ENCODE measurements at regions not wholly inside any gene's neighbourhood (a gene's known extent, or its start where the extent isn't known, plus 50 kb on each side); places are given as distances from the start of the nearest gene placed in this dataset.

GRCh38 chr15:53260647-53261046 is 470.5 kb upstream of the ONECUT1 start:
- Histone ChIP-seq H3K9me1 (ENCODE audit: control insufficient read depth, insufficient read depth, low read length) (no peaks in the 10 kb centered on the region), H3K4me1 (replicated peaks in 1 of 2; ENCODE audit: control insufficient read depth in 2 of 2, insufficient read depth in 2 of 2, low read length in 2 of 2) (no peaks in the 10 kb centered on the region), H3K9me3 (replicated peaks; ENCODE audit: control insufficient read depth, insufficient read depth, low read depth, low read length) (no peaks in the 10 kb centered on the region), H3K9ac (ENCODE audit: insufficient read depth in 1 of 2, low read depth in 2 of 2, low read length in 2 of 2) (no peak overlapping the region), H3K79me2 (ENCODE audit: control insufficient read depth, insufficient read depth, low read length) (no peaks in the 10 kb centered on the region), H3K4me3 (no peak overlapping the region), H3K27me3 (ENCODE audit: control insufficient read depth in 2 of 2, insufficient read depth in 2 of 2, low read length in 2 of 2) (no peaks in the 10 kb centered on the region), H3K27ac (ENCODE audit: extremely low read depth, low read depth, low read length) (no peak overlapping the region), H2AFZ (ENCODE audit: low read depth, low read length) (no peak overlapping the region), H3K36me3 (ENCODE audit: control insufficient read depth, insufficient read depth, low read length) (no peaks in the 10 kb centered on the region), H3K4me2 (ENCODE audit: insufficient read depth, low read length) (no peak overlapping the region), H4K20me1 (replicated peaks; ENCODE audit: control insufficient read depth, insufficient read depth, low read length) (no peaks in the 10 kb centered on the region)
- in situ Hi-C loops (cut with MboI) (no loop called here), intact Hi-C loops (cut with micrococcal nuclease) (no loop called here)
- POLR2A ChIA-PET: no interaction called here
- ATAC-seq (no peak), DNase-seq (ENCODE audit: extremely low read depth in 1 of 4, low spot score in 3 of 4) (no peak), FAIRE-seq (no peak)
- CTCF ChIA-PET (ENCODE audit: low intra/inter-chr PET ratio): no interaction called here
- no TSS peak for BruUV-seq (replicated peaks)
- 0% methylated on average over 1 of the region's 1 CpG for WGBS (ENCODE audit: insufficient coverage, low coverage, missing lambda C conversion rate)
- TF ChIP-seq GTF2B (IDR thresholded peaks at IDR 0.05; ENCODE audit: extremely low read depth, insufficient read length) (no peak), JUNB (CRISPR knock-in tag; conservative IDR thresholded peaks at IDR 0.05) (no peak), BACH1 (tag; IDR thresholded peaks at IDR 0.05) (no peak), ZNF274 (IDR thresholded peaks at IDR 0.05; ENCODE audit: borderline replicate concordance, low read depth, low read length) (no peak), ZNF695 (CRISPR knock-in tag; IDR thresholded peaks at IDR 0.05) (no peak), ZFP30 (CRISPR knock-in tag; IDR thresholded peaks at IDR 0.05; ENCODE audit: borderline replicate concordance) (no peak), ZNF764 (CRISPR knock-in tag; IDR thresholded peaks at IDR 0.05; ENCODE audit: low read depth) (no peak), ZNF318 (IDR thresholded peaks at IDR 0.05; ENCODE audit: borderline replicate concordance in 1 of 2, low read depth in 1 of 2) (no peak), C11orf30 (IDR thresholded peaks at IDR 0.05; ENCODE audit: low read depth) (no peak)
